GM12878 (cell line): ENCODE measurements at regions not wholly inside any gene's neighbourhood (a gene's known extent, or its start where the extent isn't known, plus 50 kb on each side); places are given as distances from the start of the nearest gene placed in this dataset.

Experiments used
- ATAC-seq: fragments of 200-7000 bp; cut with Tn5 transposase; 3 replicates; pipeline ENCODE4 v1.9.1; 2020; ENCODE audit warnings: mild to moderate bottlenecking, moderate library complexity
- BruUV-seq: library from RNA; stranded (reverse); fragments of 400-500 nt; replicated peaks from 2 replicates; lab custom pipeline; 2021; lab: Mats Ljungman, UMichigan
- CTCF ChIA-PET: fragments of 300-600 bp; sonication (Branson Sonifier 250); formaldehyde crosslinking; extraction: SDS; loops from one replicate; lab custom pipeline; 2021; ENCODE audit warnings: inconsistent platforms; lab: Yijun Ruan, JAX
- POLR2A ChIA-PET: fragments of 350-600 bp; formaldehyde crosslinking; extraction: SDS; loops from one replicate; lab custom pipeline; 2021; ENCODE audit warnings: inconsistent platforms; lab: Charles Lee
- RAD21 ChIA-PET: fragments of 300-600 bp; sonication (Branson Sonifier 250); formaldehyde crosslinking; loops from one replicate; lab custom pipeline; 2023; ENCODE audit warnings: antibody characterized with exemption; ENCODE audit not compliant: unreplicated experiment; lab: Charles Lee
- SMC1A ChIA-PET: fragments of 300-600 bp; sonication (Branson Sonifier 250); formaldehyde crosslinking; loops from one replicate; lab custom pipeline; 2023; ENCODE audit not compliant: unreplicated experiment, uncharacterized antibody; lab: Charles Lee
- DNase-seq: peaks from one replicate; pipeline ENCODE4 v3.0.0-alpha.2; 2011; ENCODE audit warnings: low read depth, low spot score
- FAIRE-seq: peaks from 3 replicates; lab custom pipeline; 2011; peaks lifted over from hg19 to GRCh38; lab: Jason Lieb, UNC
- H2AFZ ChIP-seq: 2 replicates; pipeline ENCODE4 v1.6.0; 2011; ENCODE audit warnings: low read depth, low read length, control low read depth; ENCODE audit not compliant: control insufficient read depth
- H3K27ac ChIP-seq: 2 replicates; pipeline ENCODE4 v1.5.1; 2011; ENCODE audit warnings: control low read depth; ENCODE audit not compliant: control insufficient read depth, insufficient read depth
- H3K27me3 ChIP-seq, 2 experiments: replicated peaks in 1 of 2; 2 replicates each; pipeline versions ENCODE4 v1.6.0 to v1.6.1; 2011; ENCODE audit warnings: low read length in 1 of 2; ENCODE audit not compliant: control insufficient read depth in 2 of 2, insufficient read depth in 2 of 2
- H3K36me3 ChIP-seq, 2 experiments: 2 replicates each; pipeline ENCODE4 v1.5.1; 2011; ENCODE audit warnings: low read length in 1 of 2; ENCODE audit not compliant: control insufficient read depth in 2 of 2, insufficient read depth in 2 of 2
- H3K4me1 ChIP-seq: 2 replicates; pipeline ENCODE4 v1.6.1; 2011; ENCODE audit warnings: mild to moderate bottlenecking, low read length, moderate library complexity, mixed read lengths; ENCODE audit not compliant: control insufficient read depth, insufficient read depth
- H3K4me2 ChIP-seq: 2 replicates; pipeline ENCODE4 v1.6.0; 2011; ENCODE audit warnings: control low read depth; ENCODE audit not compliant: control insufficient read depth, insufficient read depth
- H3K4me3 ChIP-seq: fragments of 200-600 bp; sonication (generic); 2 replicates; pipeline ENCODE4 v1.5.1; 2016
- H3K79me2 ChIP-seq: 2 replicates; pipeline ENCODE4 v1.6.0; 2011; ENCODE audit warnings: low read length; ENCODE audit not compliant: control insufficient read depth, insufficient read depth
- H3K9ac ChIP-seq: 2 replicates; pipeline ENCODE4 v1.8.0; 2011; ENCODE audit warnings: low read length, control low read depth, mixed read lengths; ENCODE audit not compliant: control insufficient read depth, insufficient read depth
- H3K9me3 ChIP-seq: replicated peaks from 3 replicates; pipeline ENCODE4 v1.5.1; 2011; ENCODE audit warnings: mild to moderate bottlenecking, low read length; ENCODE audit not compliant: control insufficient read depth, insufficient read depth
- H4K20me1 ChIP-seq: 2 replicates; pipeline ENCODE4 v1.6.0; 2011; ENCODE audit not compliant: control insufficient read depth, insufficient read depth
- ASH2L ChIP-seq: fragments of 300-600, 200-600 bp; sonication (generic); IDR thresholded peaks from 2 replicates; pipeline ENCODE4 v1.6.1; 2017; ENCODE audit warnings: low read depth, mild to moderate bottlenecking, borderline replicate concordance
- ATF7 ChIP-seq: fragments of 450-650 bp; IDR thresholded peaks from 2 replicates; pipeline ENCODE4 v1.6.1; 2016; ENCODE audit warnings: low read depth, mild to moderate bottlenecking
- CHD1 ChIP-seq: IDR thresholded peaks from 2 replicates; pipeline ENCODE4 v1.6.1; 2012; ENCODE audit warnings: low read depth, low read length, improper control_type of control experiment
- GABPA ChIP-seq: IDR thresholded peaks from 2 replicates; pipeline ENCODE4 v1.6.1; 2014; ENCODE audit warnings: antibody characterized with exemption, low read depth, mild to moderate bottlenecking, inconsistent platforms
- IKZF1 ChIP-seq: fragments of 450-650 bp; conservative IDR thresholded peaks from 2 replicates; pipeline ENCODE4 v1.6.1; 2017; ENCODE audit warnings: antibody characterized with exemption, mild to moderate bottlenecking
- NR2C2 ChIP-seq: IDR thresholded peaks from 2 replicates; pipeline ENCODE4 v1.6.1; 2011; ENCODE audit warnings: borderline replicate concordance, low read depth; ENCODE audit not compliant: control insufficient read depth, insufficient read length
- NRF1 ChIP-seq: conservative IDR thresholded peaks from 2 replicates; pipeline ENCODE4 v1.6.1; 2011; ENCODE audit warnings: mild to moderate bottlenecking, low read depth, low read length, improper control_type of control experiment
- PAX8 ChIP-seq: fragments of 450-650 bp; IDR thresholded peaks from 2 replicates; pipeline ENCODE4 v1.6.1; 2017; ENCODE audit warnings: mild to moderate bottlenecking, moderate library complexity
- TCF12 ChIP-seq: IDR thresholded peaks from 2 replicates; pipeline ENCODE4 v1.6.1; 2011; ENCODE audit warnings: low read depth, mild to moderate bottlenecking, low read length
- TCF3 ChIP-seq: IDR thresholded peaks from 2 replicates; pipeline ENCODE4 v1.6.1; 2012; ENCODE audit warnings: low read depth, mild to moderate bottlenecking, low read length, borderline replicate concordance; ENCODE audit not compliant: insufficient read depth
- ZNF622 ChIP-seq: fragments of 450-650 bp; IDR thresholded peaks from 2 replicates; pipeline ENCODE4 v1.6.1; 2017; ENCODE audit warnings: mild to moderate bottlenecking, inconsistent platforms
- WGBS: methylation state at CpG from one replicate; pipeline ENCODE4 v1.1.6; 2016; ENCODE audit warnings: low lambda C conversion rate; ENCODE audit not compliant: insufficient replicate concordance, insufficient coverage; ENCODE audit errors: missing lambda C conversion rate; 5-methylcytosine and 5-hydroxymethylcytosine counted together
- in situ Hi-C: fragments of 300-500 bp; cut with MboI; formaldehyde crosslinking; loops from 9 replicates; pipeline ENCODE4 v1.14.3; 2018; ENCODE audit warnings: mixed read lengths
- intact Hi-C: fragments of 100-400 bp; cut with micrococcal nuclease; formaldehyde crosslinking; loops from one replicate; pipeline ENCODE4 v1.14.2; 2022; ENCODE audit not compliant: unreplicated experiment
- TF ChIP-seq, protein P1 (sequence below): fragments of 450-650 bp; formaldehyde crosslinking; IDR thresholded peaks from 2 replicates; pipeline ENCODE4 v1.5.0; 2022; ENCODE audit warnings: mild to moderate bottlenecking, missing genetic modification characterization
- TF ChIP-seq, protein P2 (sequence below): IDR thresholded peaks from 2 replicates; pipeline ENCODE4 v1.6.1; 2012; ENCODE audit warnings: improper control_type of control experiment, low read depth, low read length; ENCODE audit not compliant: insufficient replicate concordance

DNA sequence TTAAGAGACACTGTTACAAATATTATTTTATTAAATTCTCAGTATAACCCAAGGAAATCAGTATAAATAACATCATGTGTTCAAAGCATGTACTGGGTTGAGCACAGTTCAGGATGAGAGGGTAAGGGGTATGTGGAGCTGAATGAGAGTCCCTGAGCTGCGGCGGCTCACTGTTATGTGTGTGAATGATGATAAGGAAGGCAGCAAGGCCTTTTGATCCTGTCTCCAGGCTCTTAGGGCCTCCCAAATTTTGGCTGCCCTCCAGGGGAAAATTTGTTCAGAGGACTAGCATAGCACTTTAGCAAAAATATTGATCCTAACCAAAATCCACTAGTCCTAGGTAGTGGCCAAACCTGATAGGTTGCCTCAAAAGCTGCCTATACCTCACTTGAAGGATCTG is 86.1 kb upstream of the SPON1 start (continued):
- TF ChIP-seq, protein P1, sequence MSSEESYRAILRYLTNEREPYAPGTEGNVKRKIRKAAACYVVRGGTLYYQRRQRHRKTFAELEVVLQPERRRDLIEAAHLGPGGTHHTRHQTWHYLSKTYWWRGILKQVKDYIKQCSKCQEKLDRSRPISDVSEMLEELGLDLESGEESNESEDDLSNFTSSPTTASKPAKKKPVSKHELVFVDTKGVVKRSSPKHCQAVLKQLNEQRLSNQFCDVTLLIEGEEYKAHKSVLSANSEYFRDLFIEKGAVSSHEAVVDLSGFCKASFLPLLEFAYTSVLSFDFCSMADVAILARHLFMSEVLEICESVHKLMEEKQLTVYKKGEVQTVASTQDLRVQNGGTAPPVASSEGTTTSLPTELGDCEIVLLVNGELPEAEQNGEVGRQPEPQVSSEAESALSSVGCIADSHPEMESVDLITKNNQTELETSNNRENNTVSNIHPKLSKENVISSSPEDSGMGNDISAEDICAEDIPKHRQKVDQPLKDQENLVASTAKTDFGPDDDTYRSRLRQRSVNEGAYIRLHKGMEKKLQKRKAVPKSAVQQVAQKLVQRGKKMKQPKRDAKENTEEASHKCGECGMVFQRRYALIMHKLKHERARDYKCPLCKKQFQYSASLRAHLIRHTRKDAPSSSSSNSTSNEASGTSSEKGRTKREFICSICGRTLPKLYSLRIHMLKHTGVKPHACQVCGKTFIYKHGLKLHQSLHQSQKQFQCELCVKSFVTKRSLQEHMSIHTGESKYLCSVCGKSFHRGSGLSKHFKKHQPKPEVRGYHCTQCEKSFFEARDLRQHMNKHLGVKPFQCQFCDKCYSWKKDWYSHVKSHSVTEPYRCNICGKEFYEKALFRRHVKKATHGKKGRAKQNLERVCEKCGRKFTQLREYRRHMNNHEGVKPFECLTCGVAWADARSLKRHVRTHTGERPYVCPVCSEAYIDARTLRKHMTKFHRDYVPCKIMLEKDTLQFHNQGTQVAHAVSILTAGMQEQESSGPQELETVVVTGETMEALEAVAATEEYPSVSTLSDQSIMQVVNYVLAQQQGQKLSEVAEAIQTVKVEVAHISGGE (CRISPR knock-in tag): no peak
- no peak for TF ChIP-seq NR2C2

DNA sequence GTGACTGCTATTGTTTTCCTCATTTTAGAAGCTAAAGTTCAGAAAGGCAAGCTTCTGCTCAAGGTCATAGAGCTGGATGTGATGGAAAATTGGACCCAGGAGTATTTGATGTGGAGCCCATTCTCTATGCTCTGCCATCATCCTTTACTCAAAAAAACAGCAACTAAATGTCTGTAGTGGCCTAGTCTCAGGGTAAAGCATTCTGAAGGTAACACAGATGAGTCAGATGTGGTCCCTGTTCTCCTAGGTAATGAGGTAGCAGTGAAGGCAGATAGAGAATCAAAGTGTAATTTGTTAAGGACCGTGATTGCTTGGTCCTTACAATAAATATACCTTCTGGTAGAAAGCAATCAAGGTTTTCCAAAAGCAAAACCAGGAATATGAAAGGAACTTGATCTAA is 84.4 kb upstream of the SPON1 start:
- Histone ChIP-seq H3K9me3 (no peaks in the 10 kb centered on the region), H3K79me2 (no peaks in the 10 kb centered on the region), H3K36me3 (no peaks in the 10 kb centered on the region), H4K20me1 (no peaks in the 10 kb centered on the region), H3K4me1 (no peaks in the 10 kb centered on the region), H3K4me2 (no peak overlapping the region), H3K4me3 (no peak overlapping the region), H3K27ac (no peak overlapping the region), H2AFZ (no peak overlapping the region), H3K27me3 (no peaks in the 10 kb centered on the region; a peak in 1 of 4 replicates), H3K9ac (no peak overlapping the region)
- FAIRE-seq (no peak), ATAC-seq (no peak), DNase-seq (no peak)
- WGBS: 0% methylated on average over 1 of the region's 1 CpG
- POLR2A ChIA-PET: no interaction called here
- SMC1A ChIA-PET: no interaction called here
- intact Hi-C loops: no loop called here
- RAD21 ChIA-PET: no interaction called here
- BruUV-seq: no TSS peak
- in situ Hi-C loops: no loop called here
- TF ChIP-seq TCF3: no peak
- no peak for TF ChIP-seq GABPA
- no peak for TF ChIP-seq TCF12
- TF ChIP-seq ZNF622: no peak
- TF ChIP-seq PAX8: no peak
- no peak for TF ChIP-seq ASH2L
- no peak for TF ChIP-seq ATF7
- no peak for TF ChIP-seq IKZF1
- TF ChIP-seq NRF1: no peak
- no peak for TF ChIP-seq CHD1
- TF ChIP-seq, protein P2, sequence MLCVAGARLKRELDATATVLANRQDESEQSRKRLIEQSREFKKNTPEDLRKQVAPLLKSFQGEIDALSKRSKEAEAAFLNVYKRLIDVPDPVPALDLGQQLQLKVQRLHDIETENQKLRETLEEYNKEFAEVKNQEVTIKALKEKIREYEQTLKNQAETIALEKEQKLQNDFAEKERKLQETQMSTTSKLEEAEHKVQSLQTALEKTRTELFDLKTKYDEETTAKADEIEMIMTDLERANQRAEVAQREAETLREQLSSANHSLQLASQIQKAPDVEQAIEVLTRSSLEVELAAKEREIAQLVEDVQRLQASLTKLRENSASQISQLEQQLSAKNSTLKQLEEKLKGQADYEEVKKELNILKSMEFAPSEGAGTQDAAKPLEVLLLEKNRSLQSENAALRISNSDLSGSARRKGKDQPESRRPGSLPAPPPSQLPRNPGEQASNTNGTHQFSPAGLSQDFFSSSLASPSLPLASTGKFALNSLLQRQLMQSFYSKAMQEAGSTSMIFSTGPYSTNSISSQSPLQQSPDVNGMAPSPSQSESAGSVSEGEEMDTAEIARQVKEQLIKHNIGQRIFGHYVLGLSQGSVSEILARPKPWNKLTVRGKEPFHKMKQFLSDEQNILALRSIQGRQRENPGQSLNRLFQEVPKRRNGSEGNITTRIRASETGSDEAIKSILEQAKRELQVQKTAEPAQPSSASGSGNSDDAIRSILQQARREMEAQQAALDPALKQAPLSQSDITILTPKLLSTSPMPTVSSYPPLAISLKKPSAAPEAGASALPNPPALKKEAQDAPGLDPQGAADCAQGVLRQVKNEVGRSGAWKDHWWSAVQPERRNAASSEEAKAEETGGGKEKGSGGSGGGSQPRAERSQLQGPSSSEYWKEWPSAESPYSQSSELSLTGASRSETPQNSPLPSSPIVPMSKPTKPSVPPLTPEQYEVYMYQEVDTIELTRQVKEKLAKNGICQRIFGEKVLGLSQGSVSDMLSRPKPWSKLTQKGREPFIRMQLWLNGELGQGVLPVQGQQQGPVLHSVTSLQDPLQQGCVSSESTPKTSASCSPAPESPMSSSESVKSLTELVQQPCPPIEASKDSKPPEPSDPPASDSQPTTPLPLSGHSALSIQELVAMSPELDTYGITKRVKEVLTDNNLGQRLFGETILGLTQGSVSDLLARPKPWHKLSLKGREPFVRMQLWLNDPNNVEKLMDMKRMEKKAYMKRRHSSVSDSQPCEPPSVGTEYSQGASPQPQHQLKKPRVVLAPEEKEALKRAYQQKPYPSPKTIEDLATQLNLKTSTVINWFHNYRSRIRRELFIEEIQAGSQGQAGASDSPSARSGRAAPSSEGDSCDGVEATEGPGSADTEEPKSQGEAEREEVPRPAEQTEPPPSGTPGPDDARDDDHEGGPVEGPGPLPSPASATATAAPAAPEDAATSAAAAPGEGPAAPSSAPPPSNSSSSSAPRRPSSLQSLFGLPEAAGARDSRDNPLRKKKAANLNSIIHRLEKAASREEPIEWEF: no peak
- CTCF ChIA-PET: no interaction called here
